Upper lobe of left lung (tissue), 4 donors: ENCODE measurements at regions not wholly inside any gene's neighbourhood (a gene's known extent, or its start where the extent isn't known, plus 50 kb on each side); places are given as distances from the start of the nearest gene placed in this dataset.

Experiments
- CTCF ChIP-seq, 6 experiments: fragments of 450-650 bp in 4 of 6; fragments of 200-600 bp in 2 of 6; sonication (generic) in 2 of 6; IDR thresholded peaks; one replicate each; pipeline ENCODE4 v1.5.1; 2016 to 2019; ENCODE audit warnings: antibody characterized with exemption in 6 of 6
- EP300 ChIP-seq, 4 donors: sonication (generic); formaldehyde crosslinking; IDR thresholded peaks; one replicate each; pipeline ENCODE4 v1.5.1; 2017; ENCODE audit warnings: antibody characterized with exemption in 4 of 4, control low read depth in 2 of 4
- POLR2A ChIP-seq, 4 donors: fragments of 450-650 bp; IDR thresholded peaks; one replicate each; pipeline ENCODE4 v1.5.1; 2016 to 2017; ENCODE audit warnings: antibody characterized with exemption in 4 of 4, mild to moderate bottlenecking in 2 of 4

DNA sequence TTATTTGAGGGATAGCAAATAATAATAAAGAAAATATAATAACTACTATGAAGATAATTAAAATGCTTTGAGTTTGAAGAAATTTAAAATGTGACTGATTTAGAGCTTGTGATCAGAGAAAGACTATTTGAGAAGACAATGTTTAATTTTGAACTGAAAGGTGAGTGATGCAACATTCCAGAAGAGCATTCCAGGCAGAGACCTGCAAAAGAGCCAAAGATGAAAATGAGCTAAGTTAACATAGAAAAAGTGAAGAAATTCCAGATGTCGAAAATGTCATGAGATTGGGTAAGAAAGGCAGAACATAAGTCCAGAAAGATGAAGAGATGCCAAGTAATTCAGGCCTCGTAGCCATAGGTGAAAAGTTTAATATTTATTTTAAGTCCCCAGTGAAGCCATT lies 215.8 kb downstream of the FSIP2 start:
- TF ChIP-seq CTCF (IDR thresholded peaks at IDR 0.05) = no peak
- no peak for TF ChIP-seq POLR2A (IDR thresholded peaks at IDR 0.05)
- TF ChIP-seq EP300 (IDR thresholded peaks at IDR 0.05) = no peak
